ENCODE measurements at regions not wholly inside any gene's neighbourhood (a gene's known extent, or its start where the extent isn't known, plus 50 kb on each side); places are given as distances from the start of the nearest gene placed in this dataset.

DNA sequence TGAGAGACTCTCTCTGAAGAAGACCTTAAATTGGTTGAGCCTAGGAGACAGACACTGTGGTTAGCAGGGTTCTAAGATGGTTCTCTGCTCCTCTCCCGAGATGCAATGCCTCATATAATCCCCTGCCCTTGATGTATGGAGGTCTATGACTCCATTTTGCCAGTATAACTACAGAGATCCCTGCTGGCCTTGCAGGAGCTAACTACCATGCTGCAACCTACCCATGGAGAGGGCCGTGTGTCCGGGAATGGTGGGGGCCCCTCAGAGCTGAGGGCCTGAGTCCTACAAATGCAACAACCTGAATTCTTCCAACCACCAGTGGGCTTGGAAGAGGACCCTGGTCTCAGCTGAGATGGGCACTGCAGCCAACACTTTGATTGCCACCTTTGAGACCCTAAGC, 388.0 kb downstream of the SETD4 start:
- Histone ChIP-seq H3K4me1 (no peaks in the 10 kb centered on the region), H3K4me3 (no peak overlapping the region), H3K27ac (no peak overlapping the region), H3K27me3 (replicated peaks in 1 of 7) (peaks cover 0 to 22% (median 0%) of the 10 kb centered on the region in 7 donors), H3K9me3 (no peaks in the 10 kb centered on the region), H3K36me3 (no peaks in the 10 kb centered on the region)
- intact Hi-C loops (cut with DNase I; ENCODE audit: low total_unique reads): no loop called here
- no peak for TF ChIP-seq POLR2AphosphoS5 (IDR thresholded peaks at IDR 0.05)
- 80 to 90% (median 86%) methylated on average over 3 of the region's 3 CpGs for WGBS, 5 donors
- no peak for DNase-seq

DNA sequence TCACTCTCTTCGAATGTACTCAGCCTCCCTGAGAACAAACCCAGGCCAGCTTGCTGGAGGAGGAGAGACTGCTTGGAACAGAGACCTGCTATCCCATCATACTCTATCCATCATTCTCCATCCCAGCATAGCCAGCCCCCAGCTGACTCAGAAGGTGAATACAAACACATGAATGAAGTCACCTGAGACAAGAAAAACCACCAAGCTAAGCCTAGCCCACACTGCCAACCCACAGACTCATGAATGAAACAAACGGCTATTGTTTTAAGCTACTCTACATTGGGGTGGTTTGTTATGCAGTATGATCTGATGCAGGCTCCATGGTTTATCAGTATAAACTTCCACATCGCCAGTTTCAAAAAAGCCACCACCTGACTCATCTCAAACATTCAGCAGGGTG, 395.6 kb downstream of the SETD4 start:
- Histone ChIP-seq H3K4me1 (no peaks in the 10 kb centered on the region), H3K27me3 (replicated peaks in 1 of 7) (no peaks in the 10 kb centered on the region), H3K36me3 (no peaks in the 10 kb centered on the region), H3K9me3 (no peaks in the 10 kb centered on the region), H3K27ac (no peak overlapping the region), H3K4me3 (no peak overlapping the region)
- TF ChIP-seq, protein P1, sequence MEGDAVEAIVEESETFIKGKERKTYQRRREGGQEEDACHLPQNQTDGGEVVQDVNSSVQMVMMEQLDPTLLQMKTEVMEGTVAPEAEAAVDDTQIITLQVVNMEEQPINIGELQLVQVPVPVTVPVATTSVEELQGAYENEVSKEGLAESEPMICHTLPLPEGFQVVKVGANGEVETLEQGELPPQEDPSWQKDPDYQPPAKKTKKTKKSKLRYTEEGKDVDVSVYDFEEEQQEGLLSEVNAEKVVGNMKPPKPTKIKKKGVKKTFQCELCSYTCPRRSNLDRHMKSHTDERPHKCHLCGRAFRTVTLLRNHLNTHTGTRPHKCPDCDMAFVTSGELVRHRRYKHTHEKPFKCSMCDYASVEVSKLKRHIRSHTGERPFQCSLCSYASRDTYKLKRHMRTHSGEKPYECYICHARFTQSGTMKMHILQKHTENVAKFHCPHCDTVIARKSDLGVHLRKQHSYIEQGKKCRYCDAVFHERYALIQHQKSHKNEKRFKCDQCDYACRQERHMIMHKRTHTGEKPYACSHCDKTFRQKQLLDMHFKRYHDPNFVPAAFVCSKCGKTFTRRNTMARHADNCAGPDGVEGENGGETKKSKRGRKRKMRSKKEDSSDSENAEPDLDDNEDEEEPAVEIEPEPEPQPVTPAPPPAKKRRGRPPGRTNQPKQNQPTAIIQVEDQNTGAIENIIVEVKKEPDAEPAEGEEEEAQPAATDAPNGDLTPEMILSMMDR (IDR thresholded peaks at IDR 0.05 in 8 of 11, conservative IDR thresholded peaks at IDR 0.05 in 3 of 11): no peak
- TF ChIP-seq POLR2AphosphoS5 (IDR thresholded peaks at IDR 0.05) (no peak), POLR2A (IDR thresholded peaks at IDR 0.05) (no peak)
- intact Hi-C loops (cut with DNase I; ENCODE audit: low total_unique reads): no loop called here
- 69 to 88% (median 71%) methylated on average over 3 of the region's 3 CpGs for WGBS, 5 donors
- DNase-seq: no peak

DNA sequence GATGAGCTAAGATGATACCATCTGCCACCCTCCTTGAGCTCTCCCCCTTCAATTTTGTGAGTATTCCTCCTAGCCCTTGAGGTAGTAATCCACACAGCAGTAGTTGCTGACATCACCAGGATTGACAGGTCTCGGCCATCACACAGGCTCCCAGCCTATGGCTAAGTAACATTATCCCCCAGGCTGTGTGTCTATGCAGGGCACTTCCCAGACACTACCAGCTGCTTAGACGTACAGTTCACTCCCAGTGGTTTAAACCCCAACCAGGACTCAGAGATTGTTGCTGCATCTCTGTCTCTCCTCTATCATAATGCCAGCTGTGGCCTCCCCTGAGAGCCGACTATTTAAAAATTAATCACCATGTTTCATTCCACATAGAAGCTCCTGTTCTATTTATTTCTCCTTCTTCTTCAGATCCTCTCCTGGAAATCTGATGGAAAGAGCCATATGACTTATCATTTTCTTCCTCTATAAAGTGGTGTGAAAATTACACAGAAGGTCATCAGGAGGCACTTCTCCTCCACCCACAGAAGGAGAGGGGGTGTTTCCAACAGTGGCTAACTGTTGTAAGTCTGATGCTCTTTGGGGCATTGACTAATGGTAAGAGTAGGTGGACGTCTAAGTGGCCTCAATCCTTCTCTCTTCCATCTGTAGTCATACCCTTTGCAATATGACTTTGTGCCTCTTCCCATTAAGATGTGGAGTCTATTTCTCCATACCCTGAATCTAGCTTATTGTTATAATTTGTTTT, 396.3 kb downstream of the SETD4 start:
- Histone ChIP-seq H3K4me1 (no peaks in the 10 kb centered on the region), H3K4me3 (no peak overlapping the region), H3K9me3 (no peaks in the 10 kb centered on the region), H3K27ac (no peak overlapping the region), H3K27me3 (replicated peaks in 1 of 7) (no peaks in the 10 kb centered on the region), H3K36me3 (no peaks in the 10 kb centered on the region)
- no peak for DNase-seq
- WGBS, 5 donors: 77 to 85% (median 80%) methylated on average over 4 of the region's 4 CpGs
- TF ChIP-seq, protein P1 (IDR thresholded peaks at IDR 0.05 in 8 of 11, conservative IDR thresholded peaks at IDR 0.05 in 3 of 11): no peak
- no peak for TF ChIP-seq POLR2AphosphoS5 (IDR thresholded peaks at IDR 0.05)
- TF ChIP-seq POLR2A (IDR thresholded peaks at IDR 0.05): no peak
- intact Hi-C loops (cut with DNase I; ENCODE audit: low total_unique reads): no loop called here

DNA sequence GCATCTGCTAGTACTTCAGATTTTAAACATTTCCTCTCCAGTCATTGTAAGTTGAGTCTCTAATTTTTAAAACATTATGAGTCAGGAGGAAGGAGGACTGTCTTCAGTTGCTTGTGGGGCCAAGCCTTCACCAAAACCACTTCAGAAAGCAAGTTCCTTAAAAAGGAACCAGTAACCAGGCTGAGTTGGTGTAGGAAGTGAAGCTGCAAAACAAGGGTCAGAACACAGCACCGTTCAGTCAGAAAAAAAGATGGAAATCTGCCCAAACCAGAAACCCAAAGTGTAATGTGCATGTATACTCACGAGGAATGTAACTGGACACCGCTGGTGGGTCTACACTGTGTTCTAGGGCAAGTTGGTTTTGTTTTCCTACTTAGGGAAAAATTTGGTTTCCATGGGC, 402.1 kb downstream of the SETD4 start:
- WGBS, 5 donors: 21 to 36% (median 30%) methylated on average over 3 of the region's 3 CpGs
- no peaks in the 10 kb centered on the region for H3K27me3 ChIP-seq (replicated peaks in 1 of 7)
- intact Hi-C loops (cut with DNase I; ENCODE audit: low total_unique reads): no loop called here
- no peak for DNase-seq
- H3K4me1 ChIP-seq: no peaks in the 10 kb centered on the region
- H3K4me3 ChIP-seq: no peak overlapping the region
- peaks cover 0 to 3% (median 0%) of the 10 kb centered on the region in 8 donors for H3K9me3 ChIP-seq
- no peak for TF ChIP-seq POLR2AphosphoS5 (IDR thresholded peaks at IDR 0.05)
- TF ChIP-seq POLR2A (IDR thresholded peaks at IDR 0.05): no peak
- TF ChIP-seq, protein P1 (IDR thresholded peaks at IDR 0.05 in 8 of 11, conservative IDR thresholded peaks at IDR 0.05 in 3 of 11): no peak
- H3K36me3 ChIP-seq: no peaks in the 10 kb centered on the region
- H3K27ac ChIP-seq: no peak overlapping the region

Data from spleen (tissue), 11 donors.